GM19025 (cell line): ENCODE measurements at regions not wholly inside any gene's neighbourhood (a gene's known extent, or its start where the extent isn't known, plus 50 kb on each side); places are given as distances from the start of the nearest gene placed in this dataset.
"Not testable (repeated sequence)": the region's sequence is repeated elsewhere in the genome, so short reads cannot be mapped to it uniquely, and the experiment has no call there.

ENCODE experiments used
- ATAC-seq: cut with Tn5 transposase; IDR thresholded peaks from one replicate; pipeline ENCODE4 v1.9.1; 2021; ENCODE audit warnings: mild to moderate bottlenecking, low read depth, moderate library complexity; ENCODE audit not compliant: unreplicated experiment

- ATAC-seq = no peak
Measured at GRCh38 chrX:39258331-39258730, 457.1 kb downstream of the MID1IP1 start.

DNA sequence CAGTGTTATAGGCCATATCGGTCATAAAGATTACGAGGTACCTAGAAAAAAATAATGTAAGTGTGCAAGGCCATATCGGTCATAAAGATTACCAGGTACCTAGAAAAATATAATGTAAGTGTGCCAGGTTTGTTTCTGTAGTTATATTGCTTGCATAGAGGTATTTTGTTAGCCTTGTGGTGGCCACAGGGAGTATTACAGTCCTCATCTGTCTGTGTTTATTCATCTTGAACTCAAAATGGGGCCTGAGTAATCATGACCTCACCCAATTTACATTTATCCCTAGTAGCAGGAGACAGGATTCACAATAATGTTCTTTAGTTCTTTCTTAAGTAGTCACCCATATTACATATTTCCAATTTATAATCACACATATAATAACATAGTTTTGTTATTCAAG, 459.7 kb downstream of the MID1IP1 start:
- no peak for ATAC-seq

DNA sequence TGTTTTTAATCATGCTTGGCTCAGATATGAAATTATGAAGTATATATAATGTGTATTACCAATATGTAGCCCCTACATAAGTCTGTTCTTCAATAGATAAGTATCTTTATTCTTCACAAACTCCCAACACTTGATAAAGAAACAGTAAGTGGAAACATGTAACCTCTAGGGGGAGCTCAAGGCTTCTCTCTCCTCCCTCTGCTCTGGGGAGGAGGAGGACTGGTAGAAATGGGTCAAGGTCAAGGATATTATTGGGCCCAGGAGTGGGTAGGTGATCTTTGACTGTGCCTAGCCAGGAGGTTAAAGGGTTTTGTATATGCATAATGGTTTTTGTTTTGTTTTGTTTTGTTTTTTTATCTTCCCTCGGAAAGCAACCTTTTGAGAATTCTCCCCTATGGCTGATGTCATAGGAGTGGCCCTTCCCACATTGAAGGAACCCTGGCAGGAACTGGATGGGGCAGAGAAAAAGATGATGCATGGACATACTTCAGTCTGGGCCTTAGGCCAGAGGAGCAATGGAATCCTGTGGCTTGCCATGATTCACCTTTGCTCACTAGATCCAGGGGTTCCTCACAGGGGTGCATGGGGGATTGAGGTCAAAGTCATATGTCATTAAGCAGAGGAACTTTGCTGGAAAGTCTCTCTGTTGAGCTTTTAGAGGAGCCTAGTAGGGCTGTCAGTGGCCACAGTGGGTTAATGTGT, 460.3 kb downstream of the MID1IP1 start:
- ATAC-seq = no peak

DNA sequence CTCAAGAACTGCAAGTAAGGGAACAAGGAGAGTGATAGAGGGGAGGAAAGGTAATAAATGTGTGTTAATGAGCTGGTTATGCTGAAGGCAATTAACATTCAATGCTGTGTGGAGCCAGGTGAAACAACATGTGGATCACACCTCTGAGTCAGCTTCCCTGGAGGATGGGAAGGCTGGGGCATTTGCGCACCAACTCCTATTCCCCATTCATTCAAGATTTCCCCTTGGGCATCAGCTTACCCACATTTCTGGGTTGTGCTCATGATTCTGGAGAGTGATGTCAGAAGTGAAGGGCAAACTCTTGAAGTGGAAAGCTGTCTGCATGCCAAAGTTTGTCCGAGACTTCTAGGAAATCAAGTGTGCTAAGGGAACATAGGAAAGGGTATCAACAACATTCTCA, 461.4 kb downstream of the MID1IP1 start:
- no peak for ATAC-seq

- ATAC-seq = no peak
Measured at GRCh38 chrX:39264023-39264422, 462.8 kb downstream of the MID1IP1 start.

DNA sequence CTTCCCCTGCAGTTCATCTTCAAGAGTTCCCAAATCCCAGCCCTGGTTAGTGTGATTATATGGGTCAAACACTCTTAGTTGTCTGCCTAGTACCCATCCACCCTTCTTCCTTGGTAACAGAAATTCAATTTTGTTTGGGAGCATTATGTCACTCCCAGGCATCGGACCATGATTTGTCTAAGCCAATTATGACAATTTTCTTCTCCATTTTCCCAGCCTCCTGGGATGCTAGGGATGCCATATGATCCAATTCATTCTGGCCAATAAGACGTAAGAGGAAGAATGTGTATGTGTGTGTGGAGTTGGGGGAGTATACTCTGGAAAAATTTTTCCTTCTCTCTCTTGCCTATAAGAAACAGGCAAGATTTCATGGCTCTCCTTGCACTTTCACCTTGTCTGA, 465.9 kb downstream of the MID1IP1 start:
- ATAC-seq = no peak

- no peak for ATAC-seq
Measured at GRCh38 chrX:39268207-39268606, 466.9 kb downstream of the MID1IP1 start.

DNA sequence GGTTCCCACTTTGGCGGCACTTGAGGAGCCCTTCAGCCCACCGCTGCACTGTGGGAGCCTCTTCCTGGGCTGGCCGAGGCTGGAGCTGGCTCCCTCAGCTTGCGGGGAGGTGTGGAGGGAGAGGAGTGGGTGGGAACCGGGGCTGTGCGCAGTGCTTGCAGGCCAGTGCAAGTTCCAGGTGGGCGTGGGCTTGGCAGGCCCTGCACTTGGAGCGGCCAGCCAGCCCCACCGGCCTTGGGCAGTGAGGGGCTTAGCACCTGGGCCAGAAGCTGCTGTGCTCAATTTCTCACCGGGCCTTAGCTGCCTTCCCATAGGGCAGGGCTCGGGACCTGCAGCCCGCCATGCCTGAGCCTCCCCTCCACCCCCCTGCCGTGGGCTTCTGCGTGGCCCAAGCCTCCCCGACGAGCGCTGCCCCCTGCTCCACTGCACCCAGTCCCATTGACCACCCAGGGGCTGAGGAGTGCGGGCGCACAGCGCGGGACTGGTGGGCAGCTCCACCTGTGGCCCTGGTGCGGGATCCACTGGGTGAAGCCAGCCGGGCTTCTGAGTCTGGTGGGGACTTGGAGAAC, 474.3 kb downstream of the MID1IP1 start:
- ATAC-seq = no peak

- not testable (repeated sequence) for ATAC-seq
Measured at GRCh38 chrX:39277685-39278390, 476.6 kb downstream of the MID1IP1 start.

GRCh38 chrX:39283239-39283638, 482.0 kb downstream of the MID1IP1 start:
- ATAC-seq = no peak

DNA sequence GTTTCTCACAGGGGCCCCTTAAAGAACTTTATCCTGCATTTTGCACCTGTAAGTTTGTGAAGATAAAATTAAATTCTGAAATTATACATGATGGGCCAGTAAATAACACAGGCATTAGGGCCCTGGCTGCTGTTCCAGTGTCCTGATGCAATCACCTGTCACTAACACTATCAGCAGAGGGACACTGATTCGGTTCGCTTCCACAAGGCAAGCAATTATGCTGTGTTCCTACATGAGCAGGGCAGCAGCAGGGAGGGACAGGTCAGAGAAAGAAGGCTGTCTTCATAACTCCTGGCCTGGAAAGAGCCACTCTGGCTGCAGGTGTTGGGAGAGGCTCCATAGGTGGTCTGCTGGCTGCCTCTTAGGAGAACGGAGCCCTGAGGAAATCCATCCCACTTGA, 487.3 kb downstream of the MID1IP1 start:
- ATAC-seq = no peak

DNA sequence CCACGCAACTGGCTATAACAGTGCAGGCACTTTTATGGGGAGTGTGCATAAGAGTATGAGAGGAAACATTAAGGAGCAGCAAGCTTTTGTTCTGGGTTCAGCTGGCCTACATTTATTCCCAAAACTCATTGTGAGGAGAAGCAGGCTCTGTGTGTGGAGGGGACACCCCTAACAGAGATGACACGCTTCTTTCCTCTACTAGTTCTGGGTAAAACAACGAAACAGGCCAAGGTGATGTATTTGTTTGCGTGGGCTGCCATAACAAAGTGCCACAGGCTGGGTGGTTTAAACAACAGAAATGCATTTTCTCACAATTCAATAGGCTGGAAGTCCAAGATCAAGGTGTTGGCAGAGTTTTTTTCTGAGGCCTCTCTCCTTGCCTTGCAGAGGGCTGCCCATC, 488.6 kb downstream of the MID1IP1 start:
- ATAC-seq = no peak

DNA sequence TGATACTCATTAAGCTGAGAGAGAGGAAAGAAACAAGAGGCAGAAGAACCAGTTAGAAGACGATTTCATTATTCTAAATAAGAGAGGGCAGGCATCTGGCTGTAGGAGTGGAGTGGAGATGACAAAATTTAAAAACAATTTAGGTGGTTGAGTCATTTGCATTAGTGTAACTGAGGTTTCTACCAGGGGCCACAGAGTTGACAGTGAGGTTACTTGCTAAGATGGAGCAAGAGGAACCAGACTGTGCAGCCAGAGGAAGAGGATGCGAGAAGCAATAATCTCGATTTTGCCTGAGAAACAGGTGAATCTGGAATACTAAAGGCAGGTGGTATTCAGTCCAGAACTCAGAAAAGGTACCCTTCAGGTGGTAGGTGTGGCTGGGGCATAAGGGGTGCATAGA, 491.9 kb downstream of the MID1IP1 start:
- ATAC-seq = no peak

DNA sequence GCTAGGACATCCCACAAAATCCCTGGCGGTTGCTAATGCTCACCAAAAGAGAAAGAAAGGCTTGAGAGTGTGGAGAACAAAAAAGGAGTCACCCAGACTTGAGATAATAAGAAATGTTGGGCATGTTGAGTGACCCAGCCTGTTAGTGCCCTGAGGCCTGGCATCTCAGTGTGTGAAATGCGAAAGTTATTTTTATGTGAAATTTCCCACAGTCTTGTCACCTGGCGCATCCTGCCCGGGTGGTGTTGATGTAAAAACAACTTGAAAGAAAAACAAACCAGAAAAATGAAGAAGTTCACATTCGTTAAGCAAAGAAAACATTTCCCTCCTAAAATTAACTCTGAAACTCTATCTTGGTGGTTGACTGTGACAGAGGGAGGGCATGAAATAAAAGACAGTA, 495.2 kb downstream of the MID1IP1 start:
- no peak for ATAC-seq

DNA sequence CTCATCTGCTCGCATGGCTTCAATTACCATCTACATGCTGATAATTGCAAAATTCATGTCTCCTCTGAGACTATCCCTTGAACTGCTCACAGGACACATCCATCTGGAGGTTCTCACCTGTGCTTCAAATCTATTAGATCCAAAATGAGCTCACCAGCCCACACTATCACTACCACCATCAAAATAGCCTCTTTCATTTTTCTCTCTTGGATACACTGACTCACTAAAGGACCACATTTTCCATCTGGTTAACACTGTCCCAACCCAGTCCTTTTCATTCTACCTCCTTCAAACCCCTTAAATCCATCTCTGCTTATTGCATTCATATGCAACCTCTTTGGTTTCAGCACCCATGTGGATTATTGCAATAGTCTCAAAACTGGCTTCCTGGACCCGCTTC, 497.6 kb downstream of the MID1IP1 start:
- ATAC-seq = no peak

DNA sequence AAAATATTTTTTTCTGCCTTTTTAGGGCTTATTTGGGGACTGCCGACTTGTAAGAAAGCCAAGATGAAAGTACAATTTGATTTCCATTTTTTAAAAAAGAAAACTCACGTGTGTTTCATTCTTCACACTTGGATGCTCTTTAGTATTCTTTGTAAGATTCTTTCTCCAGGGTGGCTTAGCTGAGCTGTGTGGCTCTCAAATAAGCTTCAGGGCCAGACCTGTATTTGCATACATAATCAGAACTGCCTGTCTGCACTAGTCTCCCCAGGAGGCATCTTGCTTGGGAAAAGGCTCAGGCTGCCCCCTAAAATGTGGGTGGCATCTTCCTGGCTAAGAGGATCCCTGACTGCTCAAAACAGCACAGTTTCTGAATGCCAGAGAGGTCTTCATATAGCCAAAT, 498.4 kb downstream of the MID1IP1 start:
- ATAC-seq = no peak

DNA sequence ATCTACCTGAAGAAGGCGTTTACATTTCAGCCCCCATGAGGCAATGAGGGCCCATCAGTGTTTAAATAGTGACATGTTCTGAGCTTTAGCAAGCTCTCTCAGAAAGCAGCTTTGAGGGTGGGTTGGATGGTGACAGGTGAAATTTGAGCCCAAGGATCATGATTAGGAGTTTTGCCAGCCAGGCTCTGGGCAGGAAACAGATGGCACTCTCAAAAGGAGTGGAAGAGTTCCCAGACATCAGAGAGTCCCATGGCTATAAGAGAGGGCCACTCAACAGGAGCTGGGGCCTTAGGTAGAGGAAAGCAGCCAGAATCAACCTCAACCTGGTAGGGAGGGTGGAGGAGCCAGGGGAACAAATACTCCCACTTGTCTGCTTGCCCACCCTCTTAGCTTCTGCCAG, 499.8 kb downstream of the MID1IP1 start:
- ATAC-seq = no peak

- ATAC-seq = no peak
Measured at GRCh38 chrX:39302838-39303237, 501.6 kb downstream of the MID1IP1 start.

DNA sequence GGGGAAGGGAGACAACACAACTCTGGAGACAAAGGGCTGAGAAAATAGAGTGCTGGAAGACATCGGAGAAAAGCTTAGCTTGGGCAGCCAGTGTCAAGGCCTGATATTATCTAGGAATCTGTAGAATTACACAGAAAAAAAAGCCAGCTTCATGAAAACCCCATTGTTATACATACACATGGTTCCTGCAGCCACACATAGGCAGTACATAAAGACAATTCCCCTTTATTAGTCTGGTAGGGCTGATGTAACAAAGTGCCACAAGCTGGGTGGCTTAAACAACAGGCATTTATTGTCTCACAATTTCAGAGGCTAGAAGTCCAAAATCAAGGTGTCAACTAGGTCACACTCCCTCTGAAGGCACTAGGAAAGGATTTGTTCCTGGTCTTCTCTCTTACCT, 503.5 kb downstream of the MID1IP1 start:
- no peak for ATAC-seq

GRCh38 chrX:39307488-39307887, 506.2 kb downstream of the MID1IP1 start:
- ATAC-seq = no peak

GRCh38 chrX:39308126-39308525, 506.9 kb downstream of the MID1IP1 start:
- no peak for ATAC-seq

DNA sequence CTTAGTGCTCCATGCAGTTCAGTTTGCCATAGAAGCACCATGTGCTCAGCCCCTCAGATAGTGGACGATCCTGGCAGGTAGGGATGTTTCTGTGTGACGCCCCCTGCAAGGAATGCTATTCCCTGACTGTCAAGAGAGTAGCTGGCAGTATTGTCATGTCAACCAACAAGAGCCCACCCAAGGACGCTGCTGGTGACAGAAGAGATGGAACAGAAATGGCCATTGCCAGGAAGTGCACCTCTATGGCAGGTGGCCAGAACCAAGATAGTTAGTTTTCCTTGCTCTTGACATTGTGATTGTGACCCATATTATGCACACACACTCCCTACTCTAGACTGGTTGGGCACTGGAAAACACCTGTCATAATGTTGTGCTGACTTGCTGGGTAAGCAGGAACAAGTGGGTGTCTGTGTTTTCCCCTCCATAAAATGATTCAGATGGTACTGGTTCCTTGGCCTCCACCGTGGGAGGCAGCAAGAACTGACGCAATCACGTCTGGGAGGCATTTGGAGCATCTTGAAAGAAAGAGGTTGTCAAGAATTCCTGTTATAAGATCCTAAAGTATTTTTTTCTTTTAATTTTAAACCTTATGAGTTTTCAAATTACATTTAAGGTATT, 507.9 kb downstream of the MID1IP1 start:
- ATAC-seq = no peak
